A172 (cell line): ENCODE measurements at regions not wholly inside any gene's neighbourhood (a gene's known extent, or its start where the extent isn't known, plus 50 kb on each side); places are given as distances from the start of the nearest gene placed in this dataset.

Experiments
- DNase-seq: peaks from one replicate; pipeline ENCODE4 v3.0.0-alpha.2; 2015; ENCODE audit warnings: low spot score

DNA sequence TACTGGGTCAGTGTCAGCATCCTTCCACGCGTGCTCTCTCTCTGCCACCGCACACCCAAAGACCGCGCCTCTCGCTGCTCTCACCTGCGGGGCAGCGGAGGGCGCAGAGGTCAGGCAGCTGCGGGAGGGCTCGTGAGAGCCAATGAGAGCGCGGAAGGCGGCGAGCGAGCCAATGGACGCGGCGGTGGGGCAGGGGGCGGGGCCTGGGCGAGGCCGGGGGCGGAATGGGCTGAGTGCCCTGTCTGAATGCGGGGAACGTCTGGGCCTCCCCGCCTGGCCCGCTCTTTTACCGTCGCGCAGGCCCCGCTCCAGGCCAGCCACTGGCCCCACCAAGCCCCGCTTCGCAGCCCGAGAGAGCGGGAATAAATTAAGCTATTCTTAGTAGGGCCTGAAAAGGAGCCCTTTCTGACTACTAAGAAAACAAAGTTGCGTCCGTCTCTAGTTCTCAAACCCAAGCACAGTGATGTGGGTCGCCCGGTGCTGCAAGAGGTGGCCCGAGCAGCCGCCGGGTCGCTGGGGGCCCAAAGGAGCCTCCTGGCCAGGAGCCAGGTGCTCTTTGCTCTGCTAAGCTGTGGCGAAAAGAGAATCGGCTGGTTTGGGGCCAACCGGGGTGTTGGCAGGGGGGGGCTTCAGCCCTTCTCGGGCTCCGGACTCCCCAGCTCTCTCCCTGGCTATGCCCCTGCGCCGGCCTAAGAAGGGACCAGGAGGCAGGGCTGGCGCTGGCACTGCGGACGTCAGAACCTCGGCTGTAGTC is 81.1 kb upstream of the GLI2 start:
- no peak for DNase-seq

DNA sequence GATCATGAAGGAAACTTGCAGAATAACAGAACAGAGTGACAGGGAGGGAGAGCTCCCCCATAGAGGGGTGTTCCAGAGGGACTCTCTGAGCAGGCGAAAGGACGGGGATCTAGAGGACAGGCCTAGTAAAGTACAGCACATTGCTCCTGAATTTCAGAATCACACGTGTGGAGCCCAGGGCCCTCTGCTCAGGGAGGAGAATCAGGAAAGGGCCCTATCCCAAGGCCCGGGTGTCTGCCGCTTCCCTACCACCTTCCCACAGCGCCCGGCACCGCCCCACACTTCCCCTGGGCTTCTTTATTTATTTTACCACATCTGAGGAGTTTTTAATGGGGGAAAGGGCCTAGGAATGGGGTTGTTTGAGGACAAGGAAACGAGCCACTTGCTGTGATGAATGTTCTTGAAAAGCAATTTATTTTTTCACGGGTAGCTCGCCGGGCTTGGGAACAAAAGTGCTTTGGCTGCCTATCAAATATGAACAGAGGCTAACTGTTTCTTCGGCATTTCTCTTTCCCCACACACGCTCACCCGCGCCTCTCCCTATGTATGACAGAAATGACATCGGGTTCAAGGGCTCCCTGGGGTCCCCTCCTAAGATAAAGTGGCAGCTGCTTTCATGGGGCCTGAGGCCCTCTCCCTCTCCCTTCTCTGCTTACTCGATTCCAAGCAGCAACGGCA is 79.3 kb upstream of the GLI2 start:
- DNase-seq = no peak

DNA sequence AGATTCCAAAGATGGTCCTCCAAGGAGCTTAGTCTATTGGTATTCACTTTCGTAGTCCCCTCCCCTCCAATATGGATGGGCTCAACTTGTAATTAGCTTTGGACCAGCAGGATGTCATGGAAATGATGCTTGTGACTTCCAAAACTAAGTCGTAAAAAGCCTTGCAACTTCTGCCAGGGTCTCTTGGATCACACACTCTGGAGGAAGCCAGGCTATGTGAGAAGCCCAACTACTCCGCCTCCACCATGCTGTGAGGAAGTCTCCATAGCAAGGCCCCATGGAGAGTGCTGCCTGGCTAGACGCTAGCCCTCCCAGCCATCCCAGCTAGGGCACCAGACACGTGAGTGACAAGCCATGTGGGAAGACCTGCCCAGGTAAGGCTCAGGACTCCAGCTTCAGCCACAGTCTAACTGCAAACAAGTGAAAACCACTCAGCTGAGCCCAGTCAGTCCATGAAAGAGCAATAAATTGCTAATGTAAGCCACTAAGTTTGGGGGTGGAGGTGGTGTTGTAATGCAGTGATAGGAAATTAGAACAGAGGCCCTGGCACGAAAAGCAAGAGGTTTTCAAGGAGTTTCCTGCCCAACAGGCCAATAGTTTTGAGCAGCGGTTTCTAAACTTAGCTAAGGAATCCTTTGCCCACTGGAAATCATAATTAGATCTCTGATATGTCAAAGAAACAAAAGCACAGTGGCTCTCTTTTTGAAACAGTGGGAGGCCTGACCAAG is 77.5 kb upstream of the GLI2 start:
- no peak for DNase-seq

DNA sequence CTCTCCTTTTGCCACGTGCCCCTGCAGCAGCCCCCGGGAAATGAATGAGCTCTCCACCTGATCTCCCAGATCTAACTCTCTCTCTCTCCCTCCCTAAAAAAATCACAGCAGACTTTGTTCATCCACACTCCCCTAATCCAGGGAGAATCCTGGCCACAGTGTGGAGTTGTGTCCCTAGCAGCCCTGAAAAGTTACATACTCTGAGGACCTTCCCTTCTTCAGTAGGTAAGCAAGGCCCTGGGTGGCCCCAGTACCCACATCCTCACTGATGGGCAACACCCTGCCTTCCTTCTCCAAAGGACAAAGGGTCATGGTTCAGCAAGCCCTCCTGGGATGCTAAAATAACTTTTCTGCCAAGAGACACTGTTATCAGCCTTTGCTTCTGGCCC is 76.9 kb upstream of the GLI2 start:
- DNase-seq = no peak

DNA sequence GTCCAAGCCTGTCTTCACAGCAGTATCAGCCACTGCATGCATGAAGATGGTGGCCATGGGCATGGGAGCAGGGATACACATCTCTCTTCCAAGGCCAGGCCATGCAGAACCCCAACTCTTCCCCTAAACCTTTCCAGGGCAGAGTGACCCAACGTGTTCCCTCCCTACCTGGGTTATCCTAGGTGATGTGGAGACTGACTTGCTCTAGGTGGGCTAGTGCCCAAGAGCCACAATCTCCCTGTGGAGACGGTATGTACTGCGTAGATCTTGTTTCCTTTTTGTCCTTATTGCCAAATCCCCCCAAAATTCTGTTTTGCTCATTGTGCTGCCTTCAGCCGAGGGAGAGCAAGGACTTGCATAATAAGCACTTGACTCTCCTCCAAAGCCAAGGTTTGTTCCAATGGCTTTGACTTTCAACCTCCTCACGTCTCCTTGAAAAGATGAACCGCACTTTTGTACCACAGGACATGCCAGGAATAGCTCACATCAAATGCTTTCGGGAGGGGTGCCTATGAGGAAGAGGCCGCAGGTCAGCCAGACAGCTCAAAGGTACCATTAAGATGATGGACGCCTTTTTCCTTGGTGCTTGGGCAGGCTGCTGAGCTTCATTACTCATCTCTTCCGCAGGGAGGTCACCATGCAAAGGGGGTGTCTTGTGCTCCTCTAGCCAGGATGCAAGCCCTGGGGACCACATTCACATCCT is 76.2 kb upstream of the GLI2 start:
- DNase-seq = peak; percentile 91

DNA sequence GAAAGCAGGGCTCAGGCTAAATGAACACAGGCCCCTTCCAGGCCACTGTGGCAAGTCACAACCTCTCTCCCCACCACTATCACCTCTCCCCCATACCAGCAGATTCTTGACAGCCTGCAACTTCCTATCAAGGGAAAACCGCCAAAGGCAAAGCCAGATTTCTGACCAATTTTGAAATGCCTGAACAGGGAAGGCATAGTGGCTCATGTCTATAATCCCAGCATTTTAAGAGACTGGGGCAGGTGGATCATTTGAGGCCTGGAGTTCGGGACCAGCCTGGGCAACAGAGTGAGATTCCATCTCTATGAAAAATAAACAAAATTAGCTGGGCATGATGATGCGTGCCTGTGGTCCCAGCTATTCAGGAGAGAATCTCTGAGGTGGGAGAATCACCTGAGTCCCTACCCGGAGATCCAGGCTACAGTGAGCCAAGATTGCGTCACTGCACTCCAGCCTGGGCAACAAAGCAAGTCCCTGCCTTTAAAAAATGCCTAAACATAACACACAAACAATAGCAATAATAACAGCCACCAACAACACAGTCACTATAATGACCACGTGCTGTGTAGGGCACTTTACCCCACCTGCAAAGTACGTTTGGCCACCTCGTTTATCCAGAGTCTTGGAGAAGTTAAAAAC is 75.5 kb upstream of the GLI2 start:
- DNase-seq = no peak

DNA sequence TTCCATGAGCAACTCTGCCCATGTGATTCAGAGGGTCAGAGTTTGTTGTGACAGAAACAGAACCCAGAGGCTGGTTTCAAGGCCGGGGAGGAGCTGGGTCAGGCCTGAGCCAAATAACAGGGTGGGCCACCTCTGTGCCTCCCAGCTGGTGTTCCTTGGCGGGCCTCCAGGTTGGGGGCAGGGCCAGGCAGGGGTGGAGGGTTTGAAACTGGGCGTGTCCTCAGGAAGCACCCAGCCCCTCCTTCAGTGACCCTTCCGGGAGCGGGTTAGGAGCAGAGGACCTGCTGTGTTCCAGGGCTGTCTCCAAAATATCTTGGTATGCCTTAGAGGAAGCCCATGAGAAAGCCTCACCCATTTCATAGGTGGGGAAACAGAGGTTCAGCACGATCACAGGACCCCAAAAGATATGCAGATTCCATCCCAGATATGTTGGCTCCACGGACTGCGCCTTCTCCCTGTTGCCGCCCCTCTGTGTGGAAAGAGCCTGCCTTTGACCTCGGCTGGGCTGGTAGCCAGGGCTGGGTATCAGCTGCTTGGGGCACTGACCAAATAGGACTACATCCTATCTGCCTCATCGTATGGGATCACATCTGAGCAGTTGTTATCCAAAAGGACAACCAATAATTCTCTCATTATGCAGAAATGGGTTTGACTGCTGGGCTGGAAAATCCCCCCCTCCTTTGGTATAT is 74.8 kb upstream of the GLI2 start:
- DNase-seq = no peak

DNA sequence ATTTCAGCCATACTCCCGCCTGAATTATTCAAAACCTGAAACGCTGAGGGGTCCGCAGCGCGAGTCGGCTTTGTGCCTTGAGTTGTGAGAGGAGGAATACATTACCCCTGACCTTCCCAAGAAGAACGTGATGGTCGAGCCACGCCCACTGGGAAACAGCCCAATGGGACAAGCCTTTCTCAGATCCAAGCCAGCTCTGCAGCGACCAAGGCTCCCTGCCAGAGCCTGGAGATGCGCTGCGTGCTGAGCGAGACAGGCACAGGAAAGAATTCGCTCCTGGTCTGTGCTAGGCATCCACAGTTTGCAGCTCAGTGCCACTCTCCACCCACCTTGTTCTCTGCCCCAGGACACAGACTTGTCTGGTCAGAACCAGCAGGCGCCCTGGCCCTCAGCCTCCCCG is 74.1 kb upstream of the GLI2 start:
- DNase-seq = no peak

DNA sequence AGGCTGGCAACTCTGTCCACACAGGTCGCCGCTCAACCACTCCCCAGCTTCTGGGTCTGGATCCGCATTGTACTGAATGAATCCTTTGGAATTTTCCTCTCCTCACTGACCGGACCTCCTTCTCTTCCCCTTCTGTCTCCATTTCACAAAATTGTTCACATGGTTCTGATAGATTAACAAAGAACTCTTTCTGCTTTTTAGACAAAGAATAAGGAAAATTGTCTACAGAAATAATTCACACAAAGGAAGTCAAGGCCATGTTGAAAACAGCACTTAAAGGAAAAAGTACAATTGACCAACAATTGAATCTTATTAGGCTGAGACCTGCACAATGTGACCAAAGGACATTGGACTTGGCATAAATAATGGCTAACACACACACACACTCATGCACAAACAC is 73.6 kb upstream of the GLI2 start:
- DNase-seq = no peak

DNA sequence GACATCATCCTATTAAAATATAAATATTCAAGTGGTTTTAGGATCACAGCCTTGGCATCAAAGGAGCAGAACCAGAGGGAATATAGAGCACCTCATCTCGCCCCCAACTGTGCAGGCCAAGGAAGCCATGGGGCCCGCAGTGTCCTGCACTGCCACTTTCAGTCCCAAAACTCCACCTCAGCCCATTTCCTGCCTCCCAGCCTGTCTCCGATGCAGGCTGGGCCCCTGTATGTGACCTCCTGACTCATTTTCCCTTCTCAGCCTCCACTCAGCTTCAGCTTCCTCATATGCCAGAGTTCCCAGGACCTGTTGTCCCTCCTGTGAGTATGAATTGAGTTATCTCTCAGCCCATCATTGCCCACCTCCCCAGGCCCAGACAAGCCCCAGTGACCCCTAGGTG is 72.9 kb upstream of the GLI2 start:
- DNase-seq = no peak

DNA sequence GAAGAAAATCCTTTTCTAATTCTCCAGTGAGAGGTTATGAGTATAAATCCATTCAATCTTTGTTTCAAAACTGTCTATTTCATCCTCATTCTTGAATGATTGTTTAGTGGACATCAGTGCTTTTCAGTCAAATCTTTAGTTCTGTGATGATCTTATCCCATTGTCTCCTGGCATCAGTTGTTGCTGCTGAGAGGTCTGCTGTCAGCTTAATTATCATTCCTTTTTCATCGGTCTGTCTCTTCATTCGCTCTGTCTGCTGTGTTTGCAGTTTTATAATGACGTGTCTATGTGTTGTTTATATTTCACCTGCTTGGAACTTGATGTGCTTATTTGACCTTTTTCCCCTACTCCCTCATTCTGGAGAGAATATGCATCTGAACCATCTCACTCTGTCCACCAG is 69.2 kb upstream of the GLI2 start:
- no peak for DNase-seq

DNA sequence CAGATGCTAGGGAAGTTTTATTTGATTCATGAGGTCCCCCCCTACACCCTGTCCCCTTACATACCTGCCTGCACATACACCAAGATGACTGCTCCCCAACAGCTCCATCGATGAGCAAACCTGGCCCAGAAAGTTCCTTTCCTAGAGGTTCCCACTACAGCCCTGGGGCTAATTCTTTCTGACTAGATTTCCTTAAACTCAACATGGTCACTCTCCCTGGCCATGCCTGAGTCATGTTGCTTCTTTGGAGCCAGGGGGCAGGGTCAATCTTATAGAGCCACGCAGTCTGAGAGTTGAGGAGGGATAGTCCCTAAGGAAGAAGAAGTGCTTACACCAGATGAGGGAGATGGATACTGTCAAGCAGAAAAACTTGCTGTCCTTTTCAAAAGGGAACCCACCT is 67.7 kb upstream of the GLI2 start:
- no peak for DNase-seq

DNA sequence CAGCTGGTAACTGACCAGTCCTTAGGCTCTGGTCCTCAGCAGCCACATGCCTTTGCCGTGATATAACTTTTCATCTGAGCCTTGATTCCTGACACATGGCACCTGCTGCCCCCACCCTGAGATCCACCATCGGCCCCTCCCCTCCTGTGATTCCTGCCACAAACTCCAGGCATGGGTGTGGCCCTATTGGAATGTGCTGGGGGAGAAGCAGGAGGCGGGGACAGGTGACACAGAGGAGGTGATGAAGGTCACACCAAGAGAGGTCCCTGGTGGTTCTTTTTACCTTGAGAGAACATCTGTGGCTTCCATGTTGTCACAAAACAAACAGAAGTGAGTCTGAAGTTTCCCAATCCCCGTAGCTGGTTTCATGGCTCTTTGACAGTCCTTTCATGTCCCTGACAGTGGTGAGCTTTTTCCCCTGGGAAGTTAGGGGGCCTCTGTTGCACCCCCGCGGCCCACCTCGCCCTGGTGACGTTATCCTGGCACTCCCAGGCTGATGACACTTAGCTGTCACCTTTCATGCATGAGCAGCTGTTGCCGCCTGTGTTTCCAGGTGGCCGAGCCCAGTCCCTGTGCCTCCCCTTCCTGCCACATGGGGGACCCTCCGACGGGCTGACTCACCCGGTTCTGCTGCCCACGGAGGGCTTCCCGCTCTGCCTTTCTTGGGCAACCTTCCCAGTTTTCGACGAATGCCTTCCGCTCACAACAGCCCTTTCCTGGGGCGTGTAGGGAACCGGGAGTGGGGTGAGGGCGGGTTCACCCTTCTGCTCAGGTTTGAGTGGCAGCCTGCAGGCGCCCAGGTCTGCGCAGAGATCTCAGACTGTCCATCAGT is 66.3 kb upstream of the GLI2 start:
- no peak for DNase-seq

DNA sequence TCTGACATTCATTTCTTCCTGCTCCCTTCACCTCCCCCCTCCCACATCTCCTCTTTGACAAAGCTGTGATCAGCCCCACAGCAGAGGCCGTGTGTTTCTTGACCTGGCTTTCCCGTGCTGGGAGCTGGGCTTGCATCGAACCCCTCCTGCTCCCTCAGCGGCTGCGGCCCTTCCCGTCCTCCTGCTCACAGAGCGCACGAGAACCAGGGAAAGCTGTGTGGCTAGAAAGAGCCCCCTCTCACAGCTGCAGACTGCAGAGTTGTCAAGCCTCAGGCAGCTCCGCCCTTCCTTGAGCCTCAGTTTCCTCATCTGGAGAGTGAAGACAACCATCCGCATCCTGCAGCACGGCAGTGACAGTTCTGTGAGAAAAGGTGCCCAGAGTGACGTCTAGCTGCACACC is 65.7 kb upstream of the GLI2 start:
- no peak for DNase-seq

DNA sequence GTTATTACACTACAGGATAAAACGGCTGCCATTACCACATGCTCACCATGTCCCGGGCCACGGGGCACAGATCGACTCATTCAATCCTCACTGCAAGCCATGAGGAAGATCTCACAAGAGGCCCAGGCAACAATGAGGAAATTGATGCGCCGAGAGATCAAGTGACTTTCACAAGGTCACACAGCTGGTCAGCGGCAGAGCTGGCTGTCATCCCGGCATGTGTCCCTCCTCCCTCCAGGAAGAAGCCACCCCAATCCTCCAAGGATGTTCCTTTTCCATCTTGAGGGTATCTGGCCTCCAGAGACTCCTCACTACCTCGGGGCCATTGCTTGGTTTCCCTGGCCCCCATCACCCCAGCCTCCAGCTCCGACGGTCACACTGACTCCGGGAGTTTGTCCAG is 65.3 kb upstream of the GLI2 start:
- no peak for DNase-seq

DNA sequence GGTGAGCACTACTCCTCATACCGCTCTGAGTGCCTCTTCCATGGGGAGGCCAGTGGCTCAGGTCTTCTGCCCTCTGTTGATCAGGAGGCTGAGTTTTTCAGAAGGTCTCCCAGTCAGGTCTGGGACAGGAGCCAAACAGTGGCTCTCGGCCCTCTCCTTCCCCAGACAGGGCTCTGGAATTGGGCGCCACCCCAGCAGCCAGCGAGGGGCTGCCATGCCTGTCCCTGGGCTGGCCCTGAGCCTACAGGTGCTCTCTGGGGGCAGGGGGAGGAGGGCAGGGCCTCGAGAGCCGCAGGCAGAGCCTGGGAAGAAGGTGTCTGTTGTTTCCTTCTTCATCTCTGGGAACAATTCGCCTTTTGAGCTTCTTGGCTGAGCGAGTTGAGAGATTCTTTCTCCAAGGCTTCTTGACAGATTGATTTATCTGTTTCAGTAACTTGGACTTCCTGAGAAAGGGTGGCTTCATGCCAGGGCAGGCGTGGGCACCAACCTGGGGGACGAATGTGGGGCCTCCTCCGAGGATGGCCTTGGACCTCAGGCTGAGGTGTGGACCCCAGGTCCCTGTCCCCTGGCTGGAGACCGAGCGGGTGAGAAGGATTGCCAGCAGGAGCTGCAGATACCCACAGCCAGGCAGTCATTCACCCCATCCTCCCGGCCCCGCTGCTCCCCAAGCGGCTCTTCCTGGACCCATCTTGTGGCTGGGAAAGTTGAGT is 64.7 kb upstream of the GLI2 start:
- no peak for DNase-seq

DNA sequence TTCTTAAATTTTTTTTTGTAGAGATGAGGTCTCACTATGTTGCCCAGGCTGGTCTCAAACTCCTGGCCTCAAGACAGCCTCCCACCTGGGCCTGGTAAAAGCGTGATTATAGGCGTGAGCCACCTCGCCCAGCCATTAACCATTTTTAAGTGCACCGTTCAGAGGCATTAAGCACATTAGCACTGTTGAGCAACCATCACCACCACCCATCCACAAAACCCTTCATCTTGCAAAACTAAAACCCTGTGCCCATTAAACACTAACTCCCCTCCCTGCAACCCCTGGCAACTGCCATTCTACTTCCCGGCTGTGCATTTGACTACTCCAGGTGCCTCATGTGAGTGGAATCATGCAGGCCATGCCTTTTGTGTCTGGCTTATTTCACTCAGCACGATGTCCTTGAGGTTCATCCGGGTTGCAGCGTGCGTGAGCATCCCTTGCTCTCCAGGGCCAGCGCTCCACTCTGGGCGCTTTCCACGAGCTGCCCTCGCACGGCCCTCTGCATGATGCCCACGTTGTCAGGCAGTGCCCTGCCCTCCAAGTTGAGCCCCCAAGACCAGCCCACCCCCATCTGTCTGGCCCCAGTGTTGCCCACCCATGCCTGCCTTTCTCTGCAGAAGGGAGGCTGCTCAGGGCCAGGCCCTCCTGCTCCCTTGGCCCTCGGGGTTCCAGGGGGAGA is 63.0 kb upstream of the GLI2 start:
- no peak for DNase-seq

DNA sequence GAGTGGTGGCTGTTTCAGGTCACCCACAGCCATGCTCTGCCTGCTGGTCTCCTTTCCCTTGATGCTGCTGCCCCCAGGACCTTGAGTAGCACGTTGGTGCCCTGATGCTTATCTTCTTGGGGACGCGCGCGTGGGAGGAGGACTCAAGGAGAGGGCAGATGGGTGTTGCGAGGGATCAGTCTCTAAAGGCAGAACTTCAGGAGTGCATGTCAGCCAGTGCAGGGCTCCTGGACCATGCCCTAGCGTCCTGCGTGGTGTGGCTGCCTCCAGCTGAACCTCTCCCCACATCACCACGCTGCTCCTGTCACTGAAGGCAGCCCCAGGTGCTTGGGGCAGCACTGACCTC is 62.5 kb upstream of the GLI2 start:
- DNase-seq = no peak

DNA sequence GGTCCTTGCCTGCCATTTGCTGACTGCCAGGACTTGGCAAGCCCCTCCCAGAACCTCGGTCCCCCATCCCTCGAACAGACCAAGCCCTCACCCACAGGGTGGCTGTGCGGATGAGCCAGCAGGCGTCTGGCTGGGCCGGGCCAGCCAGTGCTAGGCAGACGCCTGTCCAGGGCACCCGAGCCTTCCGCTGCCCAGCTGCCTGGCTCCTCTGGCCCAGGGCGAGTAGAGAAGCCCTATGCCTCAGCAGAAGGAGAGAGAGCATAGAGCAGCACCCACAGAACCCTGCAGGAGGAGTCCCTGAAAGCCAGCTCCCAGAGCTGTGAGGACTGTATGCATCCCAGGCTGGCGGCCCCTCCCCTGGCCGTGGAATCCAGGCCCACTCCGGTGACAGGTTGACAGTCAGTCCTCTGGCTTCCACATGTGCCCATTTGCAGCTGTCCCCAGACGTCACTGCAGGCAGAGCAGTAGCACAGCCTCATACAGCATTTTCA is 62.1 kb upstream of the GLI2 start:
- no peak for DNase-seq
